NCI-H1417 treated with DMSO at 0.1 percent for 48 hours (cell line): ENCODE measurements at regions not wholly inside any gene's neighbourhood (a gene's known extent, or its start where the extent isn't known, plus 50 kb on each side); places are given as distances from the start of the nearest gene placed in this dataset.
"Not testable (repeated sequence)": the region's sequence is repeated elsewhere in the genome, so short reads cannot be mapped to it uniquely, and the experiment has no call there.

Experiments used
- DNase-seq: peaks from one replicate; lab custom pipeline; 2025; lab: John Stamatoyannopoulos, UW

- DNase-seq, result no peak
Measured at GRCh38 chr1:47594627-47595026, 156.8 kb downstream of the FOXD2 start.

- DNase-seq, result no peak
Measured at GRCh38 chr1:47596328-47596727, 158.5 kb downstream of the FOXD2 start.

DNA sequence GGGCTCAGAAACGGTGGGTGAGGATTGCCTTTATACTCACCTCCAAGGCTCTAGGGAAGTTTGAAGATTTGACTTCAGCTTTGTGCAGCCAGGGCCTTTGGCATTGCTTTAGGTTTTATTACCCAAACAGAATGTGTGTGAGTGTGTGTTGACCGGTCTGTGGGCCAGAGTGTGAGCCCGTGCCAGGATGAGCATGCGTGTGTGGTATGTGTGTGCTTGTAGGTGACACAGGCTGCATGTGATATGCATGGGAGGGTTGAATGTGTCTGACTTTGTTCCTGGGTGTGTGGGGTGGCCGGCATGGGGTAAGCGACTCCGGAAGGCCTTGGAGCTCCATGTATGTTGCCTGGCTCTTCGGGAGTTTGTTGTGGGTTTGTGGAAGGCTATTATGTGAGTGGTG is 160.5 kb downstream of the FOXD2 start:
- no peak for DNase-seq

DNA sequence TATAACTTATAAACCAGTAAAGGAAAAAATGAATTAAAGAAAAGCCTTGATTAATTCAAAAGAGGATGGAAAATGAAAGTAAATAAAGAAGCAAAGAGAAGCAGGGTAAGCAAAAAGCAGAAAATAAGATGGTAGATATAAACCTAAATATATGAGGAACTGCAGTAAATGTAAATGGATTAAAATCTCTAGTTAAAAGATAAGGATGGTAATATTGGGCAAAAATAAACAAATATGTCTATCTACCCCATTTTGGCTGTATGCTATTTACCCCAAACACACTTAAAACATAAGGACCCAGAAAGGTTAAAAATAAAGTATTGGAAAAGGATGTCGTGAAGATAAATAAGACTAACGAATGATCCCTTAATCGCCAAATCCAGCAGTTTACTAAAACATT is 161.9 kb downstream of the FOXD2 start:
- no peak for DNase-seq

GRCh38 chr1:47602491-47602890 is 164.6 kb downstream of the FOXD2 start:
- DNase-seq, result not testable (repeated sequence)

GRCh38 chr1:47604869-47605268 is 167.0 kb downstream of the FOXD2 start:
- DNase-seq, result not testable (repeated sequence)

GRCh38 chr1:47608296-47608875 is 170.5 kb downstream of the FOXD2 start:
- DNase-seq, result no peak

GRCh38 chr1:47611992-47612391 is 174.1 kb downstream of the FOXD2 start:
- no peak for DNase-seq

- DNase-seq, result no peak
Measured at GRCh38 chr1:47612819-47613218, 175.0 kb downstream of the FOXD2 start.

DNA sequence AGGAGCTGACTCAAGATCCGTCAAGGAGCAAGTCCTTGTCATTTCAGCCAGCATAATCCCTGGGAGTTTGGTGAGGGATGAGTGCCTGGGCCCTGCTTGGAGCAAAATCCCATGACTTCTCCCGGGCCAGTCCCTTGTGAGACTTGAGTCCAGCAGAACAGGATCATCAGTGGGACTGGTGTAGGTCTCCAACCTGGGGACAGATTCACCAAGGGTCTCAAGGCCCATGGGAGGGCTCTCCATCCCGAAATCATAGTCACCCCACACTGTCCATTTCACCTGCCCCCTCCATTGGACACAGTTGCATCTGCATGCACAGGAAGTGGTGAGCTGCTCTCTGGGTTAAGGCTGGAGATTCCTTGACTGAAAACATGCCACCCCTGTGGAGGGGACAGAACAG is 178.2 kb downstream of the FOXD2 start:
- no peak for DNase-seq

DNA sequence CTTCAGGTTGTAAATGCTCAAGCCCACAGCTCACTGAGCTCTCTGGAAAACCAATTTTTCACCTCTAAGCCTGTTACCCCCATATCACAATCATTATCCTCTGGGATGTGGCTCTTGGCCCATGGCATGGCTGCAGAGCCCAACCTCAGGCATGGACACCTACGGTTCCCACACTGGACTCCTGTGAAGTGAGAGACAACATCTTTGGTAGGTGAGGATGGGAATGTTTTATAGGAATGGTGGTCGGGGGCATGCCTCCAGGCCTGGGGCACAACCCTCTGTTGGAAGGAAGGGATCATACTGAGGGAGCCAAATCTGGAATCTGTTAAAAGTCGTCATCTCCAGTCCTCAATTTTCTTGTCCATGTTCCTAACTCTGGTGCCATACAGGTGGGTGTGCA is 179.1 kb downstream of the FOXD2 start:
- DNase-seq, result no peak

DNA sequence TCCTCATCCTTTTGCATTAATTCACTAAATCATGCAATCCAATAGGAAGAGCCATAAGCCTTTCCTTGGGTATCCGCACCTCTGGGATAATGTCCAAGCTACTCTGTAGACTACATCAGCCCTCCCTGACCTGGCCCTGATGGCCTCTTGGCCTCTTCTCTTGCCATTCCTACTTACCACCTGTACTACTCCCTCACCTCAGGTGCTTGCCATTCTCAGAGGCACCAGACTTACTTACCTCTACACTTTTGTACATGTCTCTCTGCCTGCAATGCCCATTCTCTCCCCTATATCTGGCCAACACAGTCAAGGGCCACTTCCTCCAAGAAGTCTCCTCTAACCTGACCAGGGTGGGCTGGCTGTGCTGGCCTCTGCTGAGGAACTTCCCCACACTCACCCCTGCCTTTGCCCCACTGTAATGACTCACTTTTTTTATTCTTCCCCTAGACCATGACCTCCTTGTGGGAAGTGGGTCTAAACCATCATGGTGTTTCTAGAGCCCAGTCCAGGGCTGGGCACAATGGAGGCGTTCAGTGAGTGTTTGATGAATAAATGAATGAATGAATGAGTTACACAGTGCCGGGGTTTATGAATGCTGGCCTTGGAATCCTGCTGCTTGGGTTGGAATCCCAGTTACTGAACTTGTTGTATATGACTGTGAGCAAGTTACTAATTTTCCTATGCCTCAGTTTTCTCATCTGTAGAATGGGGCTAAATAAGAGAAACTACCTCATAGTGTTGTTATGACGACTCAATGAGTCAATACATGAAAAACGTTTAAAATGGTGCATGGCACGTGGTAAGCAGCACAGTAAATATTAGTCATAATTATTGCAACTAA is 179.8 kb downstream of the FOXD2 start:
- no peak for DNase-seq

DNA sequence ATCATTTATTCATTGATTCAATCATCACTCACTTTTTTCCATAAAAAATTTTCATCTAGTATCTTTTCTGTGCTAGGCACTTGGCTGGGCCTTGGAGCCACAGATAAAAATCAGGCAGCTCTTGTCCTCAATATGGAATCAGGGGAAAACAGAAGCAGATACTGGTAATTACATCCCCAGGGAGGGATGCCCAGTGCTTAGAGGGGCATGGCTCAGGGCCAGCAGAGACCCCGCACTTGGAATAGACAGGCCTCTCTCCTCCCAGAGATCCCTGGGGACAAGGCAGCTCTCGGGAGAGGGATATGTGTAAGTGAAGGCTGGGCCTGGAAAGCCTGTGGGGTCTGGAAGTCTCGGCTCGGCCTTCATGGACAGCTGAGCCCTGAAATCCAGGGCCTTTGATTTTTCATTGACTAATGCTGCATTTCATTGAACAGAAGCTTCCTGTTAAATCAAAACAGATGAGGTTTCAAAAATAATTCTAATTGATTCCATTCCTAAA is 180.4 kb downstream of the FOXD2 start:
- no peak for DNase-seq

DNA sequence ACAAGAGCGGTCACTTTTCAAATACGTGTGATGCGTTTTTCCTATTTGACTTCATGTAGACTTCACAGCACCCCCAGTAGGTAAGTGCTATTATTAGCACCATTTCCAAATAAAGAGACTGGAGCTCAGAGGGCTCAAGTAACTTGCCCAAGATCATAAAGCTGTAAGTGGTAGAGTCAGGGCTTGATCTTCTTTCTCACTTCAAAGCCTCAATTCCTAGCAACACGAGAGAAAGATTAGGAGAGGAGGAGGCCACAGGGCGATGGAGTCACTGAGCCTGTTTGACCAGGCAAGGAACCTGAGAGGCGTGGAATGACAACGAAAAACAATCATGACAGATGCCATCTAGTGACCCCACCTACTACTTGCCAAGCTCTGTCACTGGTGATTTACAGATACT is 181.0 kb downstream of the FOXD2 start:
- DNase-seq, result no peak

GRCh38 chr1:47621483-47621882 is 183.6 kb downstream of the FOXD2 start:
- no peak for DNase-seq

- DNase-seq, result no peak
Measured at GRCh38 chr1:47621977-47622376, 184.1 kb downstream of the FOXD2 start.

- no peak for DNase-seq
Measured at GRCh38 chr1:47622776-47623556, 185.1 kb downstream of the FOXD2 start.

GRCh38 chr1:47623557-47623940 is 185.7 kb downstream of the FOXD2 start:
- no peak for DNase-seq

GRCh38 chr1:47624531-47624930 is 186.7 kb downstream of the FOXD2 start:
- no peak for DNase-seq

DNA sequence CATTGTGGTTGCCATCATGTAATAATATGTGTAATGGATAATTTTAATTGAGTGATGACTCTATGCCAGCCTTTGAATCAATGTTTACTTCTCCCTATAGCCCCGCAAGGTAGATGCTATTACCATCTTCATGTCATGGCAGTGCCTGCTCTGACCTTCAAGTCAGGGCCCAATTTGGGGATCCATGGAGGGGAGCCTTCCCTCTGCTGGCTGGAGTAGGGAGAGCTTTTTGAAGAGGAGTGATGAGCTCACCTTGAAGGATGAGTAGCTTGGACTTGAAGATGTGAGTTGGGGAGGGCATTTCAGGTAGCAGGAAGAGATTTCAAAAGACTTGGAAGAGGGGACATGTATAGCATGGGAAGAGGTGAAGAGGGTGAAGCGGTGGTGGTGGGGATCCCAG is 189.2 kb downstream of the FOXD2 start:
- DNase-seq, result no peak

- DNase-seq, result no peak
Measured at GRCh38 chr1:47627471-47628370, 189.9 kb downstream of the FOXD2 start.

DNA sequence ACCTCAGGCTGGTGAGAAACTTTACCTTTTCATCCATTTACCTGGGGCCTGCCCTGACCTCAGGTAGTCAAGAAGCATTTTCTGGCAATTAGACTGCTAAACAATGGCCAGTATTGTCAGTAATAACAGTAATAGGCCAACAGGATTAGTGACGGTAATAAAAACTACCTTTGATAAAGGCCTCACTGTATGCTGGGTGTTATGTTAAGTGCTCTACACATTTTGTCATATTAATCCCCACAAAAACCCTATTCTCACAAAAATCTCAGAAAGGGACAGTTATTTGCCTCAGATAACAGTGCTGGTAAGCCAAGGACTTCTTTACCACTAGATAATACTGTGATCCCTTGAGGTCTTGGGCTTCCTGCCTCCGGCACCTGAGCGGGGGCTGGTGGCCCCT is 191.4 kb downstream of the FOXD2 start:
- no peak for DNase-seq
